ENCODE measurements at regions not wholly inside any gene's neighbourhood (a gene's known extent, or its start where the extent isn't known, plus 50 kb on each side); places are given as distances from the start of the nearest gene placed in this dataset.

DNA sequence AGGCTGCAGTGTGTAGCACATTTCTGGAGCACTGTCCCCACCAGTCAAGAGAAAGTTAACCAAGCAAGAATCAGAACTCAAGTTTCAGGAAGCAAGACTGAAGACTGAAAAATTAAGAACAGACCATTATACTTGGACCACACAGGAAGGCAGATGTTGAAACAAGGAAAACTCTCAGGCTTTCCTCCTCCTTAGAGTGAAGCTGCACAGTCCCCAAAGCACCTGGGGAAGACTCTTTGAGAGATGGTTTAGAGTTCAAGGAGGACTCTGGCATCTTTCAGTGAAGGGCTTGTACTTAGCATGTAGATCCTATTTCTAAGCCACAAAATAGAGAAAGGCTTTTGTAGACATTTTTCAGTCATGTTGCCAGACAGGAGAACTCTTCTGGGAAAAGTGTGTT lies 113.7 kb upstream of the KCTD3 start:
- Histone ChIP-seq H3K27me3 (no peaks in the 10 kb centered on the region), H3K4me1 (ENCODE audit: low read depth) (no peaks in the 10 kb centered on the region), H3K4me3 (no peak overlapping the region), H3K27ac (no peak overlapping the region), H3K9me3 (ENCODE audit: low read depth) (no peaks in the 10 kb centered on the region), H3K36me3 (no peaks in the 10 kb centered on the region)
- no peak for DNase-seq (ENCODE audit: low read depth in 1 of 2, low spot score in 1 of 2)
- TF ChIP-seq, protein P1, sequence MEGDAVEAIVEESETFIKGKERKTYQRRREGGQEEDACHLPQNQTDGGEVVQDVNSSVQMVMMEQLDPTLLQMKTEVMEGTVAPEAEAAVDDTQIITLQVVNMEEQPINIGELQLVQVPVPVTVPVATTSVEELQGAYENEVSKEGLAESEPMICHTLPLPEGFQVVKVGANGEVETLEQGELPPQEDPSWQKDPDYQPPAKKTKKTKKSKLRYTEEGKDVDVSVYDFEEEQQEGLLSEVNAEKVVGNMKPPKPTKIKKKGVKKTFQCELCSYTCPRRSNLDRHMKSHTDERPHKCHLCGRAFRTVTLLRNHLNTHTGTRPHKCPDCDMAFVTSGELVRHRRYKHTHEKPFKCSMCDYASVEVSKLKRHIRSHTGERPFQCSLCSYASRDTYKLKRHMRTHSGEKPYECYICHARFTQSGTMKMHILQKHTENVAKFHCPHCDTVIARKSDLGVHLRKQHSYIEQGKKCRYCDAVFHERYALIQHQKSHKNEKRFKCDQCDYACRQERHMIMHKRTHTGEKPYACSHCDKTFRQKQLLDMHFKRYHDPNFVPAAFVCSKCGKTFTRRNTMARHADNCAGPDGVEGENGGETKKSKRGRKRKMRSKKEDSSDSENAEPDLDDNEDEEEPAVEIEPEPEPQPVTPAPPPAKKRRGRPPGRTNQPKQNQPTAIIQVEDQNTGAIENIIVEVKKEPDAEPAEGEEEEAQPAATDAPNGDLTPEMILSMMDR (IDR thresholded peaks at IDR 0.05; ENCODE audit: low read depth, low read length), result no peak

DNA sequence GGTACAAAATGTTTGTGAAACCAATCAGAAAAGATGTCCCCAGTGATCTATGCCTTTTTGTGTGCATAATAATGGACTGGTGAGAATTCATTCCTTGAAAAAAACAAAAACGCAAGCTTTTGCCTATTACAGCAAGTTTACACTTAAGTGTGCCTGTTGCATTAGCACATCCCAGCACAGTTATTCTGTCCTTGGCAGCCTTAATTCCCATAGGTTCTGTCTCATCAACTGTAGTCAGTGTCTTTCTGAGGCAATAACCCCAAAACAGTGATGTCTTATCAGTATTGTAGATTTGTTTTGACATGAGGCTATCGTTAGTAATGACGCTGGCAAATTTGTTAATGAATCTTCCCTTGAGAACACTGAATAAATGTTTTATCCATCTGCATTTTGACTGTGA lies 109.9 kb upstream of the KCTD3 start:
- H3K27me3 ChIP-seq, result no peaks in the 10 kb centered on the region
- DNase-seq (ENCODE audit: low read depth in 1 of 2, low spot score in 1 of 2), result no peak
- H3K27ac ChIP-seq, result no peak overlapping the region
- H3K4me1 ChIP-seq (ENCODE audit: low read depth), result no peaks in the 10 kb centered on the region
- H3K36me3 ChIP-seq, result no peaks in the 10 kb centered on the region
- no peak overlapping the region for H3K4me3 ChIP-seq
- TF ChIP-seq, protein P1 (IDR thresholded peaks at IDR 0.05; ENCODE audit: low read depth, low read length), result no peak
- no peaks in the 10 kb centered on the region for H3K9me3 ChIP-seq (ENCODE audit: low read depth)

DNA sequence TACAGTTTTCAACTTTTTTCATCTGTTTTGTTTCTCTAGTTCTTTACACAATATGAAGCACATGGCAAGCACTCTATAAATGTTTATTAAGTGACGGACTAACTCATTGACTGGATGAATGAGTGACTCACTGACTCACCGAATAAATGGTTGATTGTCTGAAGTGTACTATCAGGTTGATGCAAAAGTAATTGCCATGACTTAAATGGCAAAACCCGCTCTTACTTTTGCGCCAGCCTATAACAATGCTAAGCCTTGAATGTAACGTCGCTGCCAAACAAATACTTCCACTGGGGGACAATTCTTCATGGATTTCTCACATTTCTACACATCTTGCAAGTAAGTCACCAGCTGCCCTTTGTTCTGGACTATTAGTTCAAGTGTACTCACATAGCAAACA lies 109.0 kb upstream of the KCTD3 start:
- no peak overlapping the region for H3K27ac ChIP-seq
- DNase-seq (ENCODE audit: low read depth in 1 of 2, low spot score in 1 of 2), result no peak
- no peaks in the 10 kb centered on the region for H3K4me1 ChIP-seq (ENCODE audit: low read depth)
- TF ChIP-seq, protein P1 (IDR thresholded peaks at IDR 0.05; ENCODE audit: low read depth, low read length), result no peak
- H3K4me3 ChIP-seq, result no peak overlapping the region
- no peaks in the 10 kb centered on the region for H3K27me3 ChIP-seq
- H3K36me3 ChIP-seq, result no peaks in the 10 kb centered on the region
- H3K9me3 ChIP-seq (ENCODE audit: low read depth), result no peaks in the 10 kb centered on the region

DNA sequence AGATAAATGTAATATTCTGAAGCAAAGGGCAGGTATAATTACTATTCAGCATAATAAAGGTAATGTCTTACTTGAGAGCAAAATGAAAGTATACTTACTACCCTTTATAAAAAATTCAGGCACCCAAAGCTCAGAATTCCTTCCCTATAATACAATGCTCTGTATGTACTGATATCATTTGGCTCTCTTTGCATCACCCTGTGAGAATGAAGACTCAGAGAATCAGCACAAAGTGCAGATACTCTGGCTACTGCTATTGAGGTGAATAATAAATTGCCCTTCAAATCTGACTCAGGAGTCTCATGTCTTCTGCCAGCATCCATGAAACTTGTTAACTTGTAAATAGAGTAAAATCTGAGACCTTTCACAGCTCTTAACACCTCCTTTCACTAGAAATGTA lies 108.5 kb upstream of the KCTD3 start:
- Histone ChIP-seq H3K36me3 (no peaks in the 10 kb centered on the region), H3K27ac (no peak overlapping the region), H3K27me3 (no peaks in the 10 kb centered on the region), H3K4me1 (ENCODE audit: low read depth) (no peaks in the 10 kb centered on the region), H3K9me3 (ENCODE audit: low read depth) (no peaks in the 10 kb centered on the region), H3K4me3 (no peak overlapping the region)
- TF ChIP-seq, protein P1 (IDR thresholded peaks at IDR 0.05; ENCODE audit: low read depth, low read length), result no peak
- DNase-seq (ENCODE audit: low read depth in 1 of 2, low spot score in 1 of 2), result no peak

DNA sequence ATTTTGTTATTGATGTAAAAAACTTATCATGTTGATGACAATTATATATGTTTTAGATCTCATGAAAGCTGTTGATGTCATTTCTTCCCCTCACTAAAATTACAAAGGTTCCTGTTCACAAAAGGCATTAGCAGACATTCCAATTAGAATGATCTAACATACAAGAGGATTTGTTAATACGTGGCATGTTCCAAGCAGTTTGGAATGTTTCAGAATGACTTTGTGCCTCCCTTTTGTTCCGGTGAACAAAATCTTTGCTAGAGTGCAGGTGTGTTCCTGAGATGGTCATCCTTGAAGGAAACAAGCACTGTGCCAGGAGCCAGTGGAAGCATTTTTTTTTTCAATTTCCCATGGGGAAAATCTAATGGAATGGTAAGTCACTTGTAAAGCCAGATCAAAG lies 108.0 kb upstream of the KCTD3 start:
- Histone ChIP-seq H3K36me3 (no peaks in the 10 kb centered on the region), H3K27me3 (no peaks in the 10 kb centered on the region), H3K27ac (no peak overlapping the region), H3K9me3 (ENCODE audit: low read depth) (no peaks in the 10 kb centered on the region), H3K4me3 (no peak overlapping the region), H3K4me1 (ENCODE audit: low read depth) (no peaks in the 10 kb centered on the region)
- no peak for DNase-seq (ENCODE audit: low read depth in 1 of 2, low spot score in 1 of 2)
- TF ChIP-seq, protein P1 (IDR thresholded peaks at IDR 0.05; ENCODE audit: low read depth, low read length), result no peak

DNA sequence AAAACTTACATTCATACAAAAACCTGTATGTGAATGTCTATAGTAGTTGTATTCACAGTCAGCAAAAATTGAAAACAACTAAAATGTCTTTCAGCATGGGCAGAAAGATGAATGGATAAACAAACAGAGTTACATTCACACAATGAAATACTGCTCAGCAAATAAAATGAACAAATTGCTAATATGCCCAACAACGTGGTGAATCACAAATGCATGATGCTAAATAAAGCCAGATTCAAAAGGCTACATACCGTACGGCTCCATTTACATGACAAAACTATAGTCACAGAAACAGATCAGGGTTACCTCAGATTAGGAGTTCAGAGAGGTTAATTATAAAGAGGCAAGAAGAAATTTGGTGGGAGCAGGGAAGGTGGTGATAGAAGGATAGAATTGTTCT lies 100.7 kb upstream of the KCTD3 start:
- no peak for DNase-seq (ENCODE audit: low read depth in 1 of 2, low spot score in 1 of 2)
- no peak overlapping the region for H3K27ac ChIP-seq
- TF ChIP-seq, protein P1 (IDR thresholded peaks at IDR 0.05; ENCODE audit: low read depth, low read length), result no peak
- no peaks in the 10 kb centered on the region for H3K36me3 ChIP-seq
- no peaks in the 10 kb centered on the region for H3K4me1 ChIP-seq (ENCODE audit: low read depth)
- no peaks in the 10 kb centered on the region for H3K27me3 ChIP-seq
- no peak overlapping the region for H3K4me3 ChIP-seq
- H3K9me3 ChIP-seq (ENCODE audit: low read depth), result no peaks in the 10 kb centered on the region

Data from cardiac muscle cell (in vitro differentiated cells and primary cell).